Liver (tissue), 8 donors: ENCODE measurements at regions not wholly inside any gene's neighbourhood (a gene's known extent, or its start where the extent isn't known, plus 50 kb on each side); places are given as distances from the start of the nearest gene placed in this dataset.

Experiments
- DNase-seq: peaks from one replicate; pipeline ENCODE4 v3.0.0-alpha.2; 2017; ENCODE audit warnings: low spot score
- H3K27ac ChIP-seq, 2 donors: one replicate each; pipeline ENCODE4 v1.7.0; 2013; ENCODE audit warnings: inconsistent platforms in 2 of 2, low read length in 2 of 2, control low read depth in 1 of 2, low read depth in 1 of 2, mild to moderate bottlenecking in 1 of 2
- H3K27me3 ChIP-seq, 4 donors: one replicate each; pipeline versions ENCODE4 v1.6.1 to v1.7.0; 2013; ENCODE audit warnings: low read length in 3 of 4, inconsistent platforms in 1 of 4, mild to moderate bottlenecking in 1 of 4, moderate library complexity in 1 of 4; ENCODE audit not compliant: control insufficient read depth in 4 of 4, insufficient read depth in 4 of 4
- H3K36me3 ChIP-seq, 4 donors: one replicate each; pipeline versions ENCODE4 v1.6.1 to v1.7.0; 2013; ENCODE audit warnings: low read length in 3 of 4, mild to moderate bottlenecking in 3 of 4, low read depth in 1 of 4, moderate library complexity in 1 of 4; ENCODE audit not compliant: control insufficient read depth in 4 of 4, insufficient read depth in 3 of 4
- H3K4me1 ChIP-seq, 4 donors: one replicate each; pipeline versions ENCODE4 v1.6.1 to v1.7.0; 2013; ENCODE audit warnings: low read length in 3 of 4, mild to moderate bottlenecking in 3 of 4, moderate library complexity in 1 of 4; ENCODE audit not compliant: control insufficient read depth in 4 of 4, insufficient read depth in 4 of 4
- H3K4me3 ChIP-seq, 3 donors: one replicate each; pipeline versions ENCODE4 v1.6.1 to v1.7.0; 2013; ENCODE audit warnings: low read length in 3 of 3, control low read depth in 1 of 3, low read depth in 1 of 3, mild to moderate bottlenecking in 1 of 3
- H3K9ac ChIP-seq, 2 donors: one replicate each; pipeline ENCODE4 v1.7.0; 2013; ENCODE audit warnings: low read length in 2 of 2, mild to moderate bottlenecking in 2 of 2, moderate library complexity in 2 of 2, control low read depth in 1 of 2, low read depth in 1 of 2
- H3K9me3 ChIP-seq, 4 donors: one replicate each; pipeline versions ENCODE4 v1.6.1 to v1.7.0; 2013; ENCODE audit warnings: low read length in 3 of 4; ENCODE audit not compliant: control insufficient read depth in 4 of 4
- CTCF ChIP-seq: fragments of 150-350 bp; IDR thresholded peaks from 2 replicates; pipeline ENCODE4 v1.5.1; 2017; ENCODE audit warnings: improper control_type of control experiment, low read depth, low read length; ENCODE audit not compliant: missing input control
- EGR1 ChIP-seq, 2 donors: IDR thresholded peaks; 2 replicates each; pipeline ENCODE4 v1.6.1; 2016 to 2018; ENCODE audit warnings: antibody characterized with exemption in 2 of 2, low read depth in 2 of 2
- FOXA1 ChIP-seq: IDR thresholded peaks from 2 replicates; pipeline ENCODE4 v1.6.1; 2016; ENCODE audit warnings: antibody characterized with exemption
- FOXA2 ChIP-seq: IDR thresholded peaks from 2 replicates; pipeline ENCODE4 v1.6.1; 2016; ENCODE audit warnings: antibody characterized with exemption
- GABPA ChIP-seq, 2 donors: IDR thresholded peaks in 1 of 2; conservative IDR thresholded peaks in 1 of 2; 2 replicates each; pipeline ENCODE4 v1.6.1; 2016; ENCODE audit warnings: antibody characterized with exemption in 2 of 2, mild to moderate bottlenecking in 1 of 2, moderate library complexity in 1 of 2
- HNF4A ChIP-seq, 2 donors: conservative IDR thresholded peaks; 2 replicates each; pipeline ENCODE4 v1.6.1; 2016; ENCODE audit warnings: antibody characterized with exemption in 2 of 2, mild to moderate bottlenecking in 2 of 2
- HNF4G ChIP-seq: IDR thresholded peaks from 2 replicates; pipeline ENCODE4 v1.6.1; 2016; ENCODE audit warnings: antibody characterized with exemption
- JUND ChIP-seq, 2 donors: IDR thresholded peaks; 2 replicates each; pipeline ENCODE4 v1.6.1; 2016; ENCODE audit warnings: antibody characterized with exemption in 2 of 2
- NR2F2 ChIP-seq: IDR thresholded peaks from 2 replicates; pipeline ENCODE4 v1.6.1; 2016; ENCODE audit warnings: antibody characterized with exemption
- RAD21 ChIP-seq, 2 donors: IDR thresholded peaks; 2 replicates each; pipeline ENCODE4 v1.6.1; 2016; ENCODE audit warnings: antibody characterized with exemption in 2 of 2, mild to moderate bottlenecking in 2 of 2
- RXRA ChIP-seq, 2 donors: IDR thresholded peaks; 2 replicates each; pipeline ENCODE4 v1.6.1; 2017 to 2018; ENCODE audit warnings: antibody characterized with exemption in 2 of 2, mild to moderate bottlenecking in 1 of 2
- YY1 ChIP-seq: IDR thresholded peaks from 2 replicates; pipeline ENCODE4 v1.6.1; 2016; ENCODE audit warnings: antibody characterized with exemption, mild to moderate bottlenecking
- WGBS: extraction: QIAGEN DNeasy Blood & Tissue Kit; methylation state at CpG from one replicate; pipeline ENCODE4 v1.1.7; 2013; 5-methylcytosine and 5-hydroxymethylcytosine counted together
- TF ChIP-seq, protein P1 (sequence below): IDR thresholded peaks from 2 replicates; pipeline ENCODE4 v1.6.1; 2016; ENCODE audit warnings: antibody characterized with exemption
- TF ChIP-seq, protein P2 (sequence below): IDR thresholded peaks from 2 replicates; pipeline ENCODE4 v1.6.1; 2016; ENCODE audit warnings: antibody characterized with exemption, mild to moderate bottlenecking
- TF ChIP-seq, protein P3 (sequence below): IDR thresholded peaks from 2 replicates; pipeline ENCODE4 v1.6.1; 2016; ENCODE audit warnings: antibody characterized with exemption
- TF ChIP-seq, protein P4 (sequence below): IDR thresholded peaks from 2 replicates; pipeline ENCODE4 v1.6.1; 2016; ENCODE audit warnings: antibody characterized with exemption
- donor health status: healthy.
- donor health status: healthy.
- donor health status: healthy.
- donor health status: healthy.
- donor health status: healthy.

DNA sequence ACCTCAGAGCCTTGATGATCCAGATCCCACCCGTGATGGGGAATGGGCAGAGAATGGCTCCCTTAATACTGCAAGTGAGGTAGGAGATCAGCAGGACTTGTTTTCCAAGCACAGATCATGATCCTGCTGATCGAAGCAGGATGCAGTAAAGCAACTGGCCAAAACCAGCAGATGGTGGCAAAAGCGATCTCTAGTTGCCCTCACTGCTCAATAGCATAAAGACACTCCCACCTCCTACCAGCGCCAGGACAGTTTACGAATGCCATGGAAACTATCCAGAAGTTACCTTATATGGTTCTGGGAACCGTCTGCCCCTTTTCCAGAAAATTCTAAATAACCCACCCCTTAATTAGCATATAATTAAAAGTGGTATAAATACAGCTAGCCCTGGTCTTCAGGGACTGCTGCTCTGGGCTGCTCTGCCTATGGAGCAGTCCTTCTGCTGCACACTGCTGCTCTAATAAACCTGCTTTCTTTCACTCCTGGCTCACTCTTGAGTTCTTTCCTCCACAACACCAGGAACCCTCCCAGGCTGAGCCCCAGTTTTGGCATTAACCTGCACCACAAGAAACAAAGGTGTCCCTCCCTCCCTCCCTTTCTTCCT is 415.8 kb downstream of the PREX1 start:
- TF ChIP-seq YY1 = no peak
- TF ChIP-seq RAD21 (IDR thresholded peaks at IDR 0.05) = no peak
- TF ChIP-seq CTCF = no peak
- no peak for TF ChIP-seq EGR1 (IDR thresholded peaks at IDR 0.05; ENCODE audit: low read depth in 2 of 2)
- no peak for TF ChIP-seq FOXA2
- TF ChIP-seq HNF4A (conservative IDR thresholded peaks at IDR 0.05) = no peak
- TF ChIP-seq GABPA (IDR thresholded peaks at IDR 0.05 in 1 of 2, conservative IDR thresholded peaks at IDR 0.05 in 1 of 2) = no peak
- TF ChIP-seq NR2F2 = no peak
- TF ChIP-seq, protein P1, sequence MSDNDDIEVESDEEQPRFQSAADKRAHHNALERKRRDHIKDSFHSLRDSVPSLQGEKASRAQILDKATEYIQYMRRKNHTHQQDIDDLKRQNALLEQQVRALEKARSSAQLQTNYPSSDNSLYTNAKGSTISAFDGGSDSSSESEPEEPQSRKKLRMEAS = no peak
- Histone ChIP-seq H3K27me3 (peaks cover 0 to 3% (median 3%) of the 10 kb centered on the region in 4 donors), H3K9me3 (no peaks in the 10 kb centered on the region), H3K9ac (no peak overlapping the region), H3K4me1 (no peaks in the 10 kb centered on the region), H3K36me3 (no peaks in the 10 kb centered on the region), H3K27ac (no peak overlapping the region), H3K4me3 (no peak overlapping the region)
- DNase-seq = no peak
- WGBS = 70% methylated on average over 6 of the region's 6 CpGs

DNA sequence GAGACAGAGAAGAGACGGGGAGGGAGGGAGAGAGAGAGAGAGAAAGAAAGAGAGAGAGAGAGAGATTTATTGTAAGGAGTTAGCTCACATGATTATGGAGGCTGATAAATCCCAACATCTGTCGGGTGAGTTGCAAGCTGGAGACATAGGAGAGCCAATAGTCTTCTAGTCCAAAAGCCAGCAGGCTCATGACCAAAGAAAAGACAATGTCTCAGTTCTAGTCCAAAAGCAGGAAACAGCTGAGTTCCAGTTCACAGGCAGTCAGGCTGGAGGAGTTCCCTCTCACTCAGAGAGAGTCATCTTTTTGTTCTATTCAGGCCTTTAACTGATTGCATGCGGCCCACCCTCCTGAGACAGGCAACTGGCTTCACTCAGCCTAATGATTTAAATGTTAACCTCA is 416.6 kb downstream of the PREX1 start:
- Histone ChIP-seq H3K27ac (no peak overlapping the region), H3K4me1 (no peaks in the 10 kb centered on the region), H3K9ac (no peak overlapping the region), H3K27me3 (peaks cover 0 to 3% (median 3%) of the 10 kb centered on the region in 4 donors), H3K4me3 (no peak overlapping the region), H3K36me3 (no peaks in the 10 kb centered on the region), H3K9me3 (no peaks in the 10 kb centered on the region)
- TF ChIP-seq HNF4G (no peak), JUND (IDR thresholded peaks at IDR 0.05) (no peak), FOXA1 (no peak), EGR1 (IDR thresholded peaks at IDR 0.05; ENCODE audit: low read depth in 2 of 2) (no peak), HNF4A (conservative IDR thresholded peaks at IDR 0.05) (no peak), FOXA2 (no peak), NR2F2 (no peak), RXRA (IDR thresholded peaks at IDR 0.05) (no peak), YY1 (no peak), GABPA (IDR thresholded peaks at IDR 0.05 in 1 of 2, conservative IDR thresholded peaks at IDR 0.05 in 1 of 2) (no peak), CTCF (no peak)
- TF ChIP-seq, protein P2, sequence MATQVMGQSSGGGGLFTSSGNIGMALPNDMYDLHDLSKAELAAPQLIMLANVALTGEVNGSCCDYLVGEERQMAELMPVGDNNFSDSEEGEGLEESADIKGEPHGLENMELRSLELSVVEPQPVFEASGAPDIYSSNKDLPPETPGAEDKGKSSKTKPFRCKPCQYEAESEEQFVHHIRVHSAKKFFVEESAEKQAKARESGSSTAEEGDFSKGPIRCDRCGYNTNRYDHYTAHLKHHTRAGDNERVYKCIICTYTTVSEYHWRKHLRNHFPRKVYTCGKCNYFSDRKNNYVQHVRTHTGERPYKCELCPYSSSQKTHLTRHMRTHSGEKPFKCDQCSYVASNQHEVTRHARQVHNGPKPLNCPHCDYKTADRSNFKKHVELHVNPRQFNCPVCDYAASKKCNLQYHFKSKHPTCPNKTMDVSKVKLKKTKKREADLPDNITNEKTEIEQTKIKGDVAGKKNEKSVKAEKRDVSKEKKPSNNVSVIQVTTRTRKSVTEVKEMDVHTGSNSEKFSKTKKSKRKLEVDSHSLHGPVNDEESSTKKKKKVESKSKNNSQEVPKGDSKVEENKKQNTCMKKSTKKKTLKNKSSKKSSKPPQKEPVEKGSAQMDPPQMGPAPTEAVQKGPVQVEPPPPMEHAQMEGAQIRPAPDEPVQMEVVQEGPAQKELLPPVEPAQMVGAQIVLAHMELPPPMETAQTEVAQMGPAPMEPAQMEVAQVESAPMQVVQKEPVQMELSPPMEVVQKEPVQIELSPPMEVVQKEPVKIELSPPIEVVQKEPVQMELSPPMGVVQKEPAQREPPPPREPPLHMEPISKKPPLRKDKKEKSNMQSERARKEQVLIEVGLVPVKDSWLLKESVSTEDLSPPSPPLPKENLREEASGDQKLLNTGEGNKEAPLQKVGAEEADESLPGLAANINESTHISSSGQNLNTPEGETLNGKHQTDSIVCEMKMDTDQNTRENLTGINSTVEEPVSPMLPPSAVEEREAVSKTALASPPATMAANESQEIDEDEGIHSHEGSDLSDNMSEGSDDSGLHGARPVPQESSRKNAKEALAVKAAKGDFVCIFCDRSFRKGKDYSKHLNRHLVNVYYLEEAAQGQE = no peak
- TF ChIP-seq, protein P3, sequence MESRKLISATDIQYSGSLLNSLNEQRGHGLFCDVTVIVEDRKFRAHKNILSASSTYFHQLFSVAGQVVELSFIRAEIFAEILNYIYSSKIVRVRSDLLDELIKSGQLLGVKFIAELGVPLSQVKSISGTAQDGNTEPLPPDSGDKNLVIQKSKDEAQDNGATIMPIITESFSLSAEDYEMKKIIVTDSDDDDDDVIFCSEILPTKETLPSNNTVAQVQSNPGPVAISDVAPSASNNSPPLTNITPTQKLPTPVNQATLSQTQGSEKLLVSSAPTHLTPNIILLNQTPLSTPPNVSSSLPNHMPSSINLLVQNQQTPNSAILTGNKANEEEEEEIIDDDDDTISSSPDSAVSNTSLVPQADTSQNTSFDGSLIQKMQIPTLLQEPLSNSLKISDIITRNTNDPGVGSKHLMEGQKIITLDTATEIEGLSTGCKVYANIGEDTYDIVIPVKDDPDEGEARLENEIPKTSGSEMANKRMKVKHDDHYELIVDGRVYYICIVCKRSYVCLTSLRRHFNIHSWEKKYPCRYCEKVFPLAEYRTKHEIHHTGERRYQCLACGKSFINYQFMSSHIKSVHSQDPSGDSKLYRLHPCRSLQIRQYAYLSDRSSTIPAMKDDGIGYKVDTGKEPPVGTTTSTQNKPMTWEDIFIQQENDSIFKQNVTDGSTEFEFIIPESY = no peak
- TF ChIP-seq, protein P1 = no peak
- TF ChIP-seq, protein P4, sequence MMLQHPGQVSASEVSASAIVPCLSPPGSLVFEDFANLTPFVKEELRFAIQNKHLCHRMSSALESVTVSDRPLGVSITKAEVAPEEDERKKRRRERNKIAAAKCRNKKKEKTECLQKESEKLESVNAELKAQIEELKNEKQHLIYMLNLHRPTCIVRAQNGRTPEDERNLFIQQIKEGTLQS = no peak
- no peak for DNase-seq
- 82% methylated on average over 3 of the region's 3 CpGs for WGBS
